ENCODE measurements at regions not wholly inside any gene's neighbourhood (a gene's known extent, or its start where the extent isn't known, plus 50 kb on each side); places are given as distances from the start of the nearest gene placed in this dataset.

GRCh38 chr1:8267307-8267706 is 50.6 kb upstream of the SLC45A1 start:
- TF ChIP-seq POLR2A (IDR thresholded peaks at IDR 0.05) (no peak), POLR2AphosphoS5 (IDR thresholded peaks at IDR 0.05) (no peak), CTCF (IDR thresholded peaks at IDR 0.05) (no peak)

All from prostate gland (tissue), 2 donors.